Tibial nerve (tissue), 4 donors: ENCODE measurements at regions not wholly inside any gene's neighbourhood (a gene's known extent, or its start where the extent isn't known, plus 50 kb on each side); places are given as distances from the start of the nearest gene placed in this dataset.

Source experiments
- CTCF ChIP-seq, 5 experiments: fragments of 200-600 bp in 3 of 5; fragments of 450-650 bp in 2 of 5; sonication (generic) in 3 of 5; IDR thresholded peaks; one replicate each; pipeline ENCODE4 v1.5.1; 2016 to 2019; ENCODE audit warnings: antibody characterized with exemption in 5 of 5, mild to moderate bottlenecking in 3 of 5, moderate library complexity in 2 of 5
- EP300 ChIP-seq, 2 donors: sonication (generic); formaldehyde crosslinking; IDR thresholded peaks; one replicate each; pipeline ENCODE4 v1.6.1; 2017; ENCODE audit warnings: antibody characterized with exemption in 2 of 2, mild to moderate bottlenecking in 1 of 2
- POLR2A ChIP-seq, 2 donors: fragments of 450-650 bp; IDR thresholded peaks; one replicate each; pipeline ENCODE4 v1.6.1; 2017; ENCODE audit warnings: antibody characterized with exemption in 2 of 2, mild to moderate bottlenecking in 2 of 2, moderate library complexity in 2 of 2

GRCh38 chr3:78406396-78406795 lies 1361.4 kb downstream of the ROBO1 start:
- TF ChIP-seq POLR2A (IDR thresholded peaks at IDR 0.05) (no peak), CTCF (IDR thresholded peaks at IDR 0.05) (no peak), EP300 (IDR thresholded peaks at IDR 0.05) (no peak)
